Prostate gland (tissue), 2 donors: ENCODE measurements at regions not wholly inside any gene's neighbourhood (a gene's known extent, or its start where the extent isn't known, plus 50 kb on each side); places are given as distances from the start of the nearest gene placed in this dataset.
"Not testable (repeated sequence)": the region's sequence is repeated elsewhere in the genome, so short reads cannot be mapped to it uniquely, and the experiment has no call there.

ENCODE experiments used
- DNase-seq: peaks from one replicate; pipeline ENCODE4 v3.0.0-alpha.2; 2019; ENCODE audit warnings: low spot score
- H3K27ac ChIP-seq, 2 donors: fragments of 200-600 bp; sonication (generic); 2 replicates each; pipeline ENCODE4 v1.5.1; 2017 to 2019
- H3K27me3 ChIP-seq: fragments of 200-600 bp; sonication (generic); replicated peaks from 2 replicates; pipeline ENCODE4 v1.5.1; 2019; ENCODE audit not compliant: insufficient read depth
- H3K36me3 ChIP-seq, 2 donors: fragments of 200-600 bp; sonication (generic); 1 replicate in 1 of 2; 2 replicates in 1 of 2; pipeline versions ENCODE4 v1.5.1 to v1.8.1; 2017 to 2019
- H3K4me1 ChIP-seq: fragments of 200-600 bp; sonication (generic); replicated peaks from 2 replicates; pipeline ENCODE4 v1.5.1; 2019
- H3K4me3 ChIP-seq, 2 donors: fragments of 200-600 bp; sonication (generic); 2 replicates each; pipeline ENCODE4 v1.5.1; 2017 to 2019
- H3K9me3 ChIP-seq: fragments of 200-600 bp; sonication (generic); 2 replicates; pipeline ENCODE4 v1.5.1; 2017
- CTCF ChIP-seq, 4 experiments: fragments of 200-600 bp in 2 of 4; fragments of 450-650 bp in 2 of 4; sonication (generic) in 2 of 4; IDR thresholded peaks; 1 replicate in 3 of 4; 2 replicates in 1 of 4; pipeline ENCODE4 v1.5.1; 2016 to 2019; ENCODE audit warnings: antibody characterized with exemption in 4 of 4, mild to moderate bottlenecking in 2 of 4, moderate library complexity in 2 of 4
- POLR2A ChIP-seq: fragments of 450-650 bp; IDR thresholded peaks from one replicate; pipeline ENCODE4 v1.6.1; 2016; ENCODE audit warnings: antibody characterized with exemption, mild to moderate bottlenecking
- POLR2AphosphoS5 ChIP-seq: sonication (generic); formaldehyde crosslinking; IDR thresholded peaks from one replicate; pipeline ENCODE4 v1.6.1; 2017; ENCODE audit warnings: antibody characterized with exemption
- WGBS: methylation state at CpG from one replicate; pipeline ENCODE4 v1.1.5; 2018; 5-methylcytosine and 5-hydroxymethylcytosine counted together
- intact Hi-C: fragments of 100-400 bp; cut with DNase I; formaldehyde crosslinking; loops from one replicate; pipeline ENCODE4 v1.14.2; 2022

- no peaks in the 10 kb centered on the region for H3K36me3 ChIP-seq
- H3K4me1 ChIP-seq: no peaks in the 10 kb centered on the region
- TF ChIP-seq POLR2AphosphoS5 (no peak), POLR2A (no peak), CTCF (IDR thresholded peaks at IDR 0.05) (no peak)
- H3K27ac ChIP-seq: no peak overlapping the region
- H3K9me3 ChIP-seq: no peaks in the 10 kb centered on the region
- intact Hi-C loops: no loop called here
- no peak overlapping the region for H3K4me3 ChIP-seq
- DNase-seq: no peak
- WGBS: 48% methylated on average over 2 of the region's 2 CpGs
- no peaks in the 10 kb centered on the region for H3K27me3 ChIP-seq
Measured at GRCh38 chr6:12635375-12635774, 81.2 kb upstream of the PHACTR1 start.

- Histone ChIP-seq H3K27ac (no peak overlapping the region), H3K27me3 (no peaks in the 10 kb centered on the region), H3K9me3 (no peaks in the 10 kb centered on the region), H3K4me3 (no peak overlapping the region), H3K36me3 (no peaks in the 10 kb centered on the region), H3K4me1 (no peaks in the 10 kb centered on the region)
- intact Hi-C loops: no loop called here
- DNase-seq: no peak
- WGBS: 40% methylated on average over 3 of the region's 3 CpGs
- TF ChIP-seq POLR2AphosphoS5 (no peak), CTCF (IDR thresholded peaks at IDR 0.05) (no peak), POLR2A (no peak)
Measured at GRCh38 chr6:12635813-12636212, 80.8 kb upstream of the PHACTR1 start.

GRCh38 chr6:12636336-12636735, 80.2 kb upstream of the PHACTR1 start:
- H3K4me1 ChIP-seq: no peaks in the 10 kb centered on the region
- no peak overlapping the region for H3K27ac ChIP-seq
- no peaks in the 10 kb centered on the region for H3K36me3 ChIP-seq
- 79% methylated on average over 3 of the region's 3 CpGs for WGBS
- H3K9me3 ChIP-seq: no peaks in the 10 kb centered on the region
- DNase-seq: no peak
- H3K4me3 ChIP-seq: no peak overlapping the region
- TF ChIP-seq POLR2A (no peak), POLR2AphosphoS5 (no peak)
- intact Hi-C loops: no loop called here
- H3K27me3 ChIP-seq: no peaks in the 10 kb centered on the region

- intact Hi-C loops: no loop called here
- Histone ChIP-seq H3K4me3 (no peak overlapping the region), H3K27me3 (no peaks in the 10 kb centered on the region), H3K4me1 (no peaks in the 10 kb centered on the region), H3K9me3 (no peaks in the 10 kb centered on the region), H3K27ac (no peak overlapping the region), H3K36me3 (no peaks in the 10 kb centered on the region)
- peak; percentile 11 for DNase-seq
- WGBS: 25% methylated on average over 7 of the region's 7 CpGs
- peak; percentile 13 to 71 (median 68) for TF ChIP-seq CTCF (IDR thresholded peaks at IDR 0.05)
- TF ChIP-seq POLR2AphosphoS5: no peak
- TF ChIP-seq POLR2A: no peak
Measured at GRCh38 chr6:12637960-12638641, 78.5 kb upstream of the PHACTR1 start.

GRCh38 chr6:12640438-12640837, 76.1 kb upstream of the PHACTR1 start:
- H3K4me1 ChIP-seq: no peaks in the 10 kb centered on the region
- 81% methylated on average over 1 of the region's 1 CpG for WGBS
- TF ChIP-seq POLR2AphosphoS5 (no peak), CTCF (IDR thresholded peaks at IDR 0.05) (no peak), POLR2A (no peak)
- H3K9me3 ChIP-seq: no peaks in the 10 kb centered on the region
- H3K4me3 ChIP-seq: no peak overlapping the region
- no peaks in the 10 kb centered on the region for H3K36me3 ChIP-seq
- no peak overlapping the region for H3K27ac ChIP-seq
- no peaks in the 10 kb centered on the region for H3K27me3 ChIP-seq
- no peak for DNase-seq
- intact Hi-C loops: no loop called here

- WGBS: 82% methylated on average over 2 of the region's 2 CpGs
- H3K36me3 ChIP-seq, H3K4me3 ChIP-seq, H3K9me3 ChIP-seq, H3K27me3 ChIP-seq, H3K27ac ChIP-seq, intact Hi-C loops, DNase-seq, H3K4me1 ChIP-seq: not testable (repeated sequence)
Measured at GRCh38 chr6:12641785-12642184, 74.8 kb upstream of the PHACTR1 start.
